Peyer's patch (tissue), 4 donors: ENCODE measurements at regions not wholly inside any gene's neighbourhood (a gene's known extent, or its start where the extent isn't known, plus 50 kb on each side); places are given as distances from the start of the nearest gene placed in this dataset.

Source experiments
- POLR2A ChIP-seq, 2 donors: fragments of 450-650 bp; IDR thresholded peaks; one replicate each; pipeline ENCODE4 v1.5.1; 2017; ENCODE audit warnings: antibody characterized with exemption in 2 of 2, mild to moderate bottlenecking in 2 of 2, moderate library complexity in 2 of 2
- TF ChIP-seq, protein P1 (sequence below), 6 experiments: fragments of 450-650 bp in 4 of 6; fragments of 200-600 bp in 2 of 6; sonication (generic) in 1 of 6; IDR thresholded peaks; one replicate each; pipeline ENCODE4 v1.5.1; 2017 to 2019; ENCODE audit warnings: antibody characterized with exemption in 6 of 6, mild to moderate bottlenecking in 3 of 6, moderate library complexity in 1 of 6

- TF ChIP-seq, protein P1, sequence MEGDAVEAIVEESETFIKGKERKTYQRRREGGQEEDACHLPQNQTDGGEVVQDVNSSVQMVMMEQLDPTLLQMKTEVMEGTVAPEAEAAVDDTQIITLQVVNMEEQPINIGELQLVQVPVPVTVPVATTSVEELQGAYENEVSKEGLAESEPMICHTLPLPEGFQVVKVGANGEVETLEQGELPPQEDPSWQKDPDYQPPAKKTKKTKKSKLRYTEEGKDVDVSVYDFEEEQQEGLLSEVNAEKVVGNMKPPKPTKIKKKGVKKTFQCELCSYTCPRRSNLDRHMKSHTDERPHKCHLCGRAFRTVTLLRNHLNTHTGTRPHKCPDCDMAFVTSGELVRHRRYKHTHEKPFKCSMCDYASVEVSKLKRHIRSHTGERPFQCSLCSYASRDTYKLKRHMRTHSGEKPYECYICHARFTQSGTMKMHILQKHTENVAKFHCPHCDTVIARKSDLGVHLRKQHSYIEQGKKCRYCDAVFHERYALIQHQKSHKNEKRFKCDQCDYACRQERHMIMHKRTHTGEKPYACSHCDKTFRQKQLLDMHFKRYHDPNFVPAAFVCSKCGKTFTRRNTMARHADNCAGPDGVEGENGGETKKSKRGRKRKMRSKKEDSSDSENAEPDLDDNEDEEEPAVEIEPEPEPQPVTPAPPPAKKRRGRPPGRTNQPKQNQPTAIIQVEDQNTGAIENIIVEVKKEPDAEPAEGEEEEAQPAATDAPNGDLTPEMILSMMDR (IDR thresholded peaks at IDR 0.05): no peak
- no peak for TF ChIP-seq POLR2A (IDR thresholded peaks at IDR 0.05)
Measured at GRCh38 chr1:223000632-223001031, 142.4 kb downstream of the TLR5 start.
